HG03064 (cell line): ENCODE measurements at regions not wholly inside any gene's neighbourhood (a gene's known extent, or its start where the extent isn't known, plus 50 kb on each side); places are given as distances from the start of the nearest gene placed in this dataset.
"Not testable (repeated sequence)": the region's sequence is repeated elsewhere in the genome, so short reads cannot be mapped to it uniquely, and the experiment has no call there.

Experiments used
- ATAC-seq: cut with Tn5 transposase; IDR thresholded peaks from one replicate; pipeline ENCODE4 v1.9.1; 2021; ENCODE audit warnings: low read depth; ENCODE audit not compliant: unreplicated experiment

GRCh38 chr3:105067361-105067760, 299.3 kb upstream of the ALCAM start:
- no peak for ATAC-seq

- ATAC-seq = no peak
These were observed 289.5 kb upstream of the ALCAM start for GRCh38 chr3:105077060-105077822.

- ATAC-seq = no peak
These were observed 282.8 kb upstream of the ALCAM start for GRCh38 chr3:105083945-105084344.

GRCh38 chr3:105085506-105085905, 281.2 kb upstream of the ALCAM start:
- no peak for ATAC-seq

- no peak for ATAC-seq
These were observed 273.1 kb upstream of the ALCAM start for GRCh38 chr3:105093371-105094252.

- no peak for ATAC-seq
These were observed 272.1 kb upstream of the ALCAM start for GRCh38 chr3:105094588-105094987.

GRCh38 chr3:105096071-105096470, 270.6 kb upstream of the ALCAM start:
- no peak for ATAC-seq

GRCh38 chr3:105101603-105102002, 265.1 kb upstream of the ALCAM start:
- no peak for ATAC-seq

- no peak for ATAC-seq
These were observed 263.6 kb upstream of the ALCAM start for GRCh38 chr3:105103139-105103538.

- ATAC-seq = no peak
These were observed 257.9 kb upstream of the ALCAM start for GRCh38 chr3:105108823-105109222.

GRCh38 chr3:105118905-105119304, 247.8 kb upstream of the ALCAM start:
- no peak for ATAC-seq

GRCh38 chr3:105119801-105120340, 246.8 kb upstream of the ALCAM start:
- ATAC-seq = no peak

GRCh38 chr3:105130911-105131310, 235.8 kb upstream of the ALCAM start:
- no peak for ATAC-seq

- ATAC-seq = no peak
These were observed 228.8 kb upstream of the ALCAM start for GRCh38 chr3:105137911-105138310.

- no peak for ATAC-seq
These were observed 226.7 kb upstream of the ALCAM start for GRCh38 chr3:105139881-105140560.

GRCh38 chr3:105140899-105141367, 225.8 kb upstream of the ALCAM start:
- no peak for ATAC-seq

GRCh38 chr3:105144837-105145236, 221.9 kb upstream of the ALCAM start:
- no peak for ATAC-seq

GRCh38 chr3:105145511-105145910, 221.2 kb upstream of the ALCAM start:
- no peak for ATAC-seq

GRCh38 chr3:105149197-105149596, 217.5 kb upstream of the ALCAM start:
- not testable (repeated sequence) for ATAC-seq

- no peak for ATAC-seq
These were observed 213.7 kb upstream of the ALCAM start for GRCh38 chr3:105152987-105153386.

- no peak for ATAC-seq
These were observed 212.0 kb upstream of the ALCAM start for GRCh38 chr3:105154692-105155091.
